GM12891 (cell line): ENCODE measurements at regions not wholly inside any gene's neighbourhood (a gene's known extent, or its start where the extent isn't known, plus 50 kb on each side); places are given as distances from the start of the nearest gene placed in this dataset.

ENCODE experiments used
- POLR2A ChIP-seq: IDR thresholded peaks from 2 replicates; pipeline ENCODE4 v1.6.1; 2011; ENCODE audit warnings: low read depth, low read length, control low read depth
- POLR2AphosphoS5 ChIP-seq: IDR thresholded peaks from 2 replicates; pipeline ENCODE4 v1.6.1; 2011; ENCODE audit warnings: low read depth, low read length, control low read depth

DNA sequence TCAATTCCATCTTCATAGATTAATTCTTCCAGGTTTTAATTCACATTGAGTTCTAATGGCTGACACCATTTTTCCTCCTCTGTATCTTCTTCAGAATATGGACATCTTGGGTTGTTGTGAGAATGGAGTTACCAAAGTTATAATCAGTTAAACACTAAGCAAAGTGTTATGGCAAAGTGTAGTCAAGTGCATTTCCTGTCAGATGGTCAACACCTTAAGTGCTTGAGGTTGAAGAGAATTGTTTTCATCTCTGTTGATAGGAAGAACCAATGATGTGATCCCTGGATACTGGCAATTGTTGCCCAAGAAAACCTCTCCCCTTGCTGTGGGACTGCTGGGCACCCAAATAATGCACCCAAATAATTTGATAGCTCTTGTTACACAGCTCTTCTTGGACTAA, 102.6 kb upstream of the SATB1 start:
- no peak for TF ChIP-seq POLR2AphosphoS5
- no peak for TF ChIP-seq POLR2A
